Germinal center (tissue), 1 donor: ENCODE measurements at regions not wholly inside any gene's neighbourhood (a gene's known extent, or its start where the extent isn't known, plus 50 kb on each side); places are given as distances from the start of the nearest gene placed in this dataset.
"Not testable (repeated sequence)": the region's sequence is repeated elsewhere in the genome, so short reads cannot be mapped to it uniquely, and the experiment has no call there.

Experiments
- DNase-seq: peaks from one replicate; pipeline ENCODE4 v3.0.0; 2012; ENCODE audit warnings: mixed read lengths, low spot score

- DNase-seq = peak; percentile 27
These were observed 98.0 kb upstream of the SLC24A3 start for GRCh38 chr20:19114410-19114809.

DNA sequence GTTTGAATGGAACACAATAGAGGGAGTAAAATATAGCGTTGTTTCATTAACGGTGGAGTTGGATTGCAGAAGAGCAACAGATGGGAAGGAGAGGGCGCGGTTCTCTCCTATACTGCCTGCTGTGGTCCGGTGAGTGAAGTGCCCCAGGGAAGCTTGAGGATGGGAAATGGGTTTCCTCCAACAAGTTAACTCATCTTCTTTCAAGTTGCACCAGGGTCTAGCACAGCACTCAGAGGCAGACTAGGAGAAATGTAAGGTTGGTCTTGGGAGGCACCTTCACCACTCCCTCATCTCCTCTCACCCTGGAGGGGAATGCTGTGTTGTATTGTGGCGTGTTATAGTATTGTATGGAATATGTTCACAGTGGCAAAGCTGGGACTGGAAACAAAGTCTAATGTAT lies 96.9 kb upstream of the SLC24A3 start:
- DNase-seq = no peak

- no peak for DNase-seq
These were observed 92.4 kb upstream of the SLC24A3 start for GRCh38 chr20:19120011-19120410.

DNA sequence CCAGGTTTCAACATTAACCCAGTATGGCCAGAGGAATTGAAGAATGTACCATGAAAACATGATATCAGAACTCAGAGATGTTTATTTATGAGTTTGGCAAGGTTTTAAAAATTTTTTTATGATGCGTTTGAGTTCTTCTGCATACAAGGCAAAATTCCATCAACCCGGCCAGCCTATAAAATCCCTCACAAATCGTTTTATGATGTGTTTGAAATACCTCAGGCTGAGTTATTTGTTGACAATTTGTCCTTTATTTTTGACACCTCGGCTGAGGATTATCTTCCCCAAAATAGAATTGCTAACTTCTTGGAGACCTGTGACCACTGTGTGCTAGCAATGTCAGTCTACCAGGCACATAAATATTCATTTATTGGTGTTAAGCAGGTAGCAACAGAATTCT lies 91.9 kb upstream of the SLC24A3 start:
- no peak for DNase-seq

GRCh38 chr20:19121463-19121862 lies 91.0 kb upstream of the SLC24A3 start:
- DNase-seq = no peak

- no peak for DNase-seq
These were observed 90.5 kb upstream of the SLC24A3 start for GRCh38 chr20:19121916-19122315.

GRCh38 chr20:19122395-19122794 lies 90.0 kb upstream of the SLC24A3 start:
- DNase-seq = no peak

DNA sequence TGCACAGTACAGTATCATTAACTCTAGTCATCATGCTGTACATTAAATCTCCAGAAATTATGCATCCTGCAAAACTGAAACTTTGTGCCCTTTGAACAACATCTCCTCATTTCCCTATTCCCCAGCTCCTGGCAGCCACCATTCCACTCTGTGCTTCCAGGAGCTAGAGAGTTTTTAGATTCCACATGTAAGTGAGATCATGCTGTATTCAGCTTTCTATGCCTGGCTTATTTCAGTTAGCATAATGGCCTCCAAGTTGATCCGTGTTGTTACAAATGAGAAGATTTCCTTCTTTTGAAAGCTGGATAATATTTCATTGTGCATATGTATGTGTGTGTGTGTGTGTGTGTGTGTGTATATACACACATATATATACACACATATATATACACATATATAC lies 86.9 kb upstream of the SLC24A3 start:
- no peak for DNase-seq

DNA sequence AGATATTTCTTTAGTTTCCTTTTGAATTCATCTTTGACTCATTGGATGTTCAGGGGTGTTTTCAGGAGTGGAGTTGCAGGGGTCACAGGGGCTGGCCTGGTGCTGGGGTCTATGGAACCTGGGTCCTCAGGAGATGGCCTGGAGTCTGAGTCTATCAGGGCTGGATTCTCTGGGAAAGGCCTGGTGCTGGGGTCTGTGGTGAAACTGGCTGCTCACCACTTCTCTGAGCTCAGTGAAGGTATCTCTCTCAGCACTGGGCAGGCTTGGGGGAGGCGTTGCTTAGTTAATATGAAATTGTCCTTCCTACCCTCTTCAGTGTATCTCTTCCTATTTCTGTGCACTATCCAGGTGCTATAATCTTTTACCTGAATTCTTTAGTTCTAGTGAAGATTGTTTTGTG lies 83.1 kb upstream of the SLC24A3 start:
- no peak for DNase-seq

GRCh38 chr20:19129976-19130612 lies 82.3 kb upstream of the SLC24A3 start:
- no peak for DNase-seq

- no peak for DNase-seq
These were observed 81.8 kb upstream of the SLC24A3 start for GRCh38 chr20:19130613-19130984.

DNA sequence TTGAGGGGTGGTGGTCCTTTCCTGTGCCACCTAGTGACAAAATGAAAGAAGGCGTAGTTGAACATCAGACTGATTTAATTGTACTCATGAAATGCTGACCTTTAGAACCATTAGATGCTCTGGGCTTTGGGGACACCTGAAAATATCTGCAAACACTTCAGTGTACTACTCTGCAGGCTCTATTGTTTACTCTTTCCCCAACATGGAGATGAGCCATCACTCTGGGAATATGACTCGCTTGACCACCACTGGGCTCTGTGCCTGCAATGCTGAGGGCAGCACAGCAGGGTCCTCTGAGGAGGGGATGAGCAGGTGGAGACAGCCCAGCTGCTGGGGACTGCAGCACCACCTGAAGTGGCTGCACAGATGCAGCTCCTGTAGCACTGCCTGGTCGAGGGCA lies 74.8 kb upstream of the SLC24A3 start:
- DNase-seq = no peak

- no peak for DNase-seq
These were observed 73.7 kb upstream of the SLC24A3 start for GRCh38 chr20:19138758-19139157.

- DNase-seq = not testable (repeated sequence)
These were observed 72.9 kb upstream of the SLC24A3 start for GRCh38 chr20:19139584-19139983.

- no peak for DNase-seq
These were observed 70.4 kb upstream of the SLC24A3 start for GRCh38 chr20:19141998-19142397.

GRCh38 chr20:19143890-19144289 lies 68.6 kb upstream of the SLC24A3 start:
- no peak for DNase-seq

DNA sequence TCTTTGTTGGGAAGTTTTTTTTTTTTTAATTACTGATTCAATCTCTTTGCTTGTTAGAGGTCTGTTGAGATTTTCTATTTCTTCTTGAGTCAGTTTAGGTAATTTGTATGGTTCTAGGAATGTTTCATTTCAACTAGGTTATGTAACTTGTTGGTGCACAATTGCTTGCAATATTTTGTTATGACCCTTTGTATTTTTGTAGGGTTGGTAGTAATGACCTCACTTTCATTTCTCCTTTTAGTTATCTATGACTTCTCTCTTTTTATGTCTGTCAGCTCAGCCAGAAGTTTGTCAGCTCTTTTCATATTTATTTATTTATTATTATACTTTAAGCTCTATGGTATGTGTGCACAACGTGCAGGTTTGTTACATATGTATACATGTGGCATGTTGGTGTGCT lies 51.1 kb upstream of the SLC24A3 start:
- DNase-seq = no peak
